T-helper 1 cell treated with Interleukin-12 subunit alpha and Interleukin-12 subunit beta and Interleukin-4 antibody, amounts not matched to agents 30 ng/mL and 1 ng/mL, for 36 hours (primary cell): ENCODE measurements at regions not wholly inside any gene's neighbourhood (a gene's known extent, or its start where the extent isn't known, plus 50 kb on each side); places are given as distances from the start of the nearest gene placed in this dataset.

Experiments
- intact Hi-C: fragments of 100-400 bp; cut with micrococcal nuclease; formaldehyde crosslinking; loops from one replicate; pipeline ENCODE4 v1.15.1; 2024

- intact Hi-C loops, result no loop called here
These were observed 50.4 kb downstream of the RUSC2 start for GRCh38 chr9:35540315-35540714.

DNA sequence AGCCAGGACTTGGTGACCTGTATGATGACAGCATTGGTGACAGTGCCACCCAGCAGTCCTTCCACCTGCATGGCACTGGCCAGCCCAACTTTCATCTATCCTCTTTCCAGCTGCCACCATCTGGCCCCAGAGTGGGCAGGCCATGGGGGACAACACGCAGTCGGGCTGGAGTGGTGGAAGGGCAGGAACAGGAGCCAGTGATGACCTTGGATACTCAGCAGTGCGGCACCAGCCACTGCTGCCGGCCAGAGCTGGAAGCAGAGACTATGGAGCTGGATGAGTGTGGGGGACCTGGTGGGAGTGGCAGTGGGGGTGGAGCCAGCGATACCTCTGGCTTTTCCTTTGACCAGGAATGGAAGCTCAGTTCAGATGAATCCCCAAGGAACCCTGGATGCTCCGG lies 56.9 kb downstream of the RUSC2 start:
- intact Hi-C loops, result no loop called here

DNA sequence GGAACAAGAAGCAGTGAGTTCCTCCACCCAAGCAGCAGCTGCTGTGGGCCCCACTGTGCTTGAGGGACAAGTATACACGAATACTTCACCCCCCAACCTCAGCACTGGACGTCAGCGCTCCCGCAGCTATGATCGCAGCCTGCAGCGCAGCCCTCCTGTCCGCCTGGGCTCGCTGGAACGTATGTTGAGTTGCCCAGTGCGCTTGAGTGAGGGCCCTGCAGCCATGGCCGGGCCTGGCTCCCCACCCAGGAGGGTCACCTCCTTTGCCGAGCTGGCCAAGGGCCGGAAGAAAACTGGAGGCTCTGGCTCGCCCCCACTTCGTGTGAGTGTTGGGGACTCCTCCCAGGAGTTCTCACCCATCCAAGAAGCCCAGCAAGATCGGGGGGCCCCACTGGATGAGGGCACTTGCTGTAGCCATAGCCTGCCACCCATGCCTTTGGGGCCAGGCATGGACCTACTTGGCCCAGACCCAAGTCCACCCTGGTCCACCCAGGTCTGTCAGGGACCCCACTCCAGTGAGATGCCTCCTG lies 57.1 kb upstream of the TESK1 start:
- intact Hi-C loops, result no loop called here

DNA sequence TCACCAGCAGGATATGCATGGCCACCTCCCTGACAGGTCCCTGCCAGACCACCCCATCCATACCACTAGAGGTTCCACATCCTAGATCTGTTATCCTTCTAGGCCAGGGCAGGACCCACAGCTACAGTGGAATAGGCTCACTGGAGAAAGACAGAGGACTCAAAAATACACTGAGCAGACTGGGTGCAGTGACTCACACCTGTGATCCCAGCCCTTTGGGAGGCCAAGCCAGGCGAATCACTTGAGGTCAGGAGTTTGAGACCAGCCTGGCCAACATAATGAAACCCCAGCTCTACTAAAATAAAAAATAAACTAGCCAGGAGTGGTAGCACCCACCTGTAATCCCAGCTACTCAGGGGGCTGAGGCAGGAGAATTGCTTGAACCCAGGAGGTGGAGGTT lies 56.5 kb upstream of the TESK1 start:
- intact Hi-C loops, result no loop called here

DNA sequence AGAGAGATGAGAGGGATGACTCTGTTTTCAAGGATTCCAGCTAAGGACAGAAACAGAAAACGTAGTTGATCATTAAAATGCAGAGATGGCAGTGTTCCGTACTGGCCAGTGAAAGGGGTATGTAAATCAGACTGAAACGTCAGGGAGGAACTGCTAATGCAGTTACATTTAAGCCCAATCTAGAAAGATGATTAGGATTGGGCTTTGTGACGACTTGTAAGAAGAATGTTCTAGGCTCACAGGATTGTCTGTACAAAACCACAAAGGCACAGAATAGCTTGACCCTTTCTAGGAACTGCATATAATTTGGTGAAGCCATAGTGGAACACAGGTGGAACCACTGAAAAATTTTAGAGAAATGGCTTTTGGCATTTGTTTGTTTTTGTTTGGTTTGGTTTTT lies 55.6 kb upstream of the TESK1 start:
- intact Hi-C loops, result no loop called here

DNA sequence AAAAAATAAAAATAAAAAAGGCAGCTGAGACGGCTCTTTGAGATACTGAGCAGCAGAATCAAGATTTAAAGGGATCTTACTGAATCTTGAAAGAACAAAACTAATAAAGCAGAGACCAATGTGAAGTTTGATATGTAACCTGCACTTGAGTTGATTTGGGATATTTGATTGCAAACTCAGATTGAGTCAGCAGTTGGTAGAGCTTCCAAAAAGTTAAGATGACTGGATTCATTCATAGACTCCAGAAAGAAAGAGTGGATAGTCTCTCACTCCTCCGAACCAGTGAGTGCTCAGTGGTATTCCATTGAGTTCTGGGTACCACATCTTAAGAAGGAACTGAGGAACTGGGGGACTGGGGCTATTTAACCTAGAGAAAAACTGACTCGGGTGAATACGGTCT lies 52.7 kb upstream of the TESK1 start:
- intact Hi-C loops, result loop anchor here (5.0 kb wide), 1 partner anchor 655 kb away; a partner anchor contains a TSS

GRCh38 chr9:35552837-35553236 lies 52.2 kb upstream of the TESK1 start:
- intact Hi-C loops, result loop anchor here (5.0 kb wide), 1 partner anchor 656 kb away; a partner anchor contains a TSS

DNA sequence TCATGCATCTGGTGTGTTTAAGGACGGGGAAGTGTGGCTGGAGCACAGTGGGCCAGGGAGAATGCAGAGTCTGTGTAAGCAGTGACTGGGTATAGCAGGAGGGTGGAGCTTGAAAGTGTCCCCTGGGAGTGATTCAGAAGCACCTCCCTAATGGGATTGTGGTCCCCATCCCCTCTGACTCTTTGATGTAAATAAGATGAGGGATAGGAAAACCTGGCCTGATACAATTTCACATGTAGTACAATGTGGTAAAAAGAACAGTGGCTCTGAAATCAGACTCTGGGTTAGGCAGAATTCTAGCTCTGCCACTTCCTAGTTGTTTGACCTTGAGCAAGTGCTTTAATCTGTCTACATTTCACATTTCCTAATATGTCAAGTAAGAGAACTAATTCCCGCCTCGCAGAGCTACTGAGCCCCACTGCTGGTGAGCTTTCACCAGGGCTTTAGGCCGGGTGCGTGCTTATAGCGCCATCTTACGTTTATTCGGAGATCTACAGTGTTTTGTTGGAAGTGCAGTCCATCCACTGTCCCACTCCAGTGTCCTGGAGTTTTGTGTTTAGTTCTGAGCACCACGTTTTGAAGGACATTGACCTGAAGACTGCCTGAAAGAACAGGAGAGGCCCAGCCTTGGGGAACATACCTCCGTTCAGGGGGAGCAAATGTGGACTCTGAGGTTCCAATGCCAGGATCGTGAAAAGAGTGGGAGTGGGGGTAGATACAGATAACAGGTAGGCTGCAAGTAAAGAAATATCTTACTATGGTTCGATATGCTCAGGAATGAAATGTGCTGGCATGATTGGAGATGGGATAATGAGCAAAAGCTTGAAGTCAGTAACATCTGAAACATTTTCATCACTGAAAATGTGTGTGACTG lies 51.2 kb upstream of the TESK1 start:
- intact Hi-C loops, result loop anchor here (1.0 to 5.0 kb wide), 4 partner anchors 73 to 657 kb away; a partner anchor contains a TSS

- intact Hi-C loops, result loop anchor here (2.0 kb wide), 1 partner anchor 296 kb away; no protein-coding TSS in a partner anchor
These were observed 49.8 kb upstream of the TESK1 start for GRCh38 chr9:35555246-35555701.
